ENCODE measurements at regions not wholly inside any gene's neighbourhood (a gene's known extent, or its start where the extent isn't known, plus 50 kb on each side); places are given as distances from the start of the nearest gene placed in this dataset.
A peak's percentile ranks its signal among the peaks of the same experiment; 100 is the strongest.
"Not testable (repeated sequence)": the region's sequence is repeated elsewhere in the genome, so short reads cannot be mapped to it uniquely, and the experiment has no call there.

GRCh38 chr10:11691319-11691755 lies 50.8 kb upstream of the ECHDC3 start:
- no peak overlapping the region for H3K4me3 ChIP-seq (ENCODE audit: low read depth, low read length)
- TF ChIP-seq, protein P1, sequence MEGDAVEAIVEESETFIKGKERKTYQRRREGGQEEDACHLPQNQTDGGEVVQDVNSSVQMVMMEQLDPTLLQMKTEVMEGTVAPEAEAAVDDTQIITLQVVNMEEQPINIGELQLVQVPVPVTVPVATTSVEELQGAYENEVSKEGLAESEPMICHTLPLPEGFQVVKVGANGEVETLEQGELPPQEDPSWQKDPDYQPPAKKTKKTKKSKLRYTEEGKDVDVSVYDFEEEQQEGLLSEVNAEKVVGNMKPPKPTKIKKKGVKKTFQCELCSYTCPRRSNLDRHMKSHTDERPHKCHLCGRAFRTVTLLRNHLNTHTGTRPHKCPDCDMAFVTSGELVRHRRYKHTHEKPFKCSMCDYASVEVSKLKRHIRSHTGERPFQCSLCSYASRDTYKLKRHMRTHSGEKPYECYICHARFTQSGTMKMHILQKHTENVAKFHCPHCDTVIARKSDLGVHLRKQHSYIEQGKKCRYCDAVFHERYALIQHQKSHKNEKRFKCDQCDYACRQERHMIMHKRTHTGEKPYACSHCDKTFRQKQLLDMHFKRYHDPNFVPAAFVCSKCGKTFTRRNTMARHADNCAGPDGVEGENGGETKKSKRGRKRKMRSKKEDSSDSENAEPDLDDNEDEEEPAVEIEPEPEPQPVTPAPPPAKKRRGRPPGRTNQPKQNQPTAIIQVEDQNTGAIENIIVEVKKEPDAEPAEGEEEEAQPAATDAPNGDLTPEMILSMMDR (IDR thresholded peaks at IDR 0.05; ENCODE audit: borderline replicate concordance, insufficient read depth, low read depth, low read length) = no peak

GRCh38 chr10:11689945-11690736 lies 52.0 kb upstream of the ECHDC3 start:
- TF ChIP-seq, protein P1 (IDR thresholded peaks at IDR 0.05; ENCODE audit: borderline replicate concordance, insufficient read depth, low read depth, low read length) = no peak
- H3K4me3 ChIP-seq (ENCODE audit: low read depth, low read length) = no peak overlapping the region

- H3K4me3 ChIP-seq (ENCODE audit: low read depth, low read length) = not testable (repeated sequence)
Observed at GRCh38 chr10:11688448-11688795, 53.8 kb upstream of the ECHDC3 start.

DNA sequence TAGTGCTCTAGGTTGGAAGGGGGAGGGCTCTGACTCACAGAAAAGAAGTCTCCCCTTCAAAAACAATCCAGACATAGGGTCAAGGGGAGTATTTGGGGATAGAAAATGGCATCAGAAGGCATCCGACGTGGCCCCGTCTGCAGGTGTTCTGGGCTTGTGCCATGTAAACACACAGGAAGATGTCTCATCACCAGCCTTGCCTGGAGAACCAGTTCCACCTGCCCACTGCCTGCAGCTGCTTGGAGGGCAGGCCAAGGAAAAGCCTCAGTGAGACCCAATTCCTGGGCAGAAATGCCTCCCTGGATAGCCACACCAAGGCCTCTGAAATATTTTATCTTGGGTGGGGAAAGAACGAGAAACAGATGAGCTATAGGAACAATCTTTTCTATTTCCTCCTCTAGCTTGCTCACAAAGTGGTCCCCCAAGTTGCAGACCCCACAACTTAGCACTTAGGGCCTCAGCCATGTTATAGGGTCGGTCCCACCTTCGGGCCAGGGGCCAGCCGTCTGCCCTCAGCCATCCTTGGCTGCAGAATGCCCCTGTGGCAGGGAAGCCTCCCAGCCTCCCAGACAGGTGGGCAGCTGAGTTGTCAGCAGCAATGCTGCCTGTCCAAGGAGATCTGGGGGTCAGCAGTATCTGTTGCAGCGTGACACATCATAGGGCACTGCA lies 54.3 kb upstream of the ECHDC3 start:
- no peak overlapping the region for H3K4me3 ChIP-seq (ENCODE audit: low read depth, low read length)
- TF ChIP-seq, protein P1 (IDR thresholded peaks at IDR 0.05; ENCODE audit: borderline replicate concordance, insufficient read depth, low read depth, low read length) = no peak

GRCh38 chr10:11687357-11687771 lies 54.8 kb upstream of the ECHDC3 start:
- no peak overlapping the region for H3K4me3 ChIP-seq (ENCODE audit: low read depth, low read length)
- TF ChIP-seq, protein P1 (IDR thresholded peaks at IDR 0.05; ENCODE audit: borderline replicate concordance, insufficient read depth, low read depth, low read length) = no peak

- TF ChIP-seq, protein P1 (IDR thresholded peaks at IDR 0.05; ENCODE audit: borderline replicate concordance, insufficient read depth, low read depth, low read length) = no peak
- no peak overlapping the region for H3K4me3 ChIP-seq (ENCODE audit: low read depth, low read length)
Observed at GRCh38 chr10:11685787-11686218, 56.4 kb upstream of the ECHDC3 start.

DNA sequence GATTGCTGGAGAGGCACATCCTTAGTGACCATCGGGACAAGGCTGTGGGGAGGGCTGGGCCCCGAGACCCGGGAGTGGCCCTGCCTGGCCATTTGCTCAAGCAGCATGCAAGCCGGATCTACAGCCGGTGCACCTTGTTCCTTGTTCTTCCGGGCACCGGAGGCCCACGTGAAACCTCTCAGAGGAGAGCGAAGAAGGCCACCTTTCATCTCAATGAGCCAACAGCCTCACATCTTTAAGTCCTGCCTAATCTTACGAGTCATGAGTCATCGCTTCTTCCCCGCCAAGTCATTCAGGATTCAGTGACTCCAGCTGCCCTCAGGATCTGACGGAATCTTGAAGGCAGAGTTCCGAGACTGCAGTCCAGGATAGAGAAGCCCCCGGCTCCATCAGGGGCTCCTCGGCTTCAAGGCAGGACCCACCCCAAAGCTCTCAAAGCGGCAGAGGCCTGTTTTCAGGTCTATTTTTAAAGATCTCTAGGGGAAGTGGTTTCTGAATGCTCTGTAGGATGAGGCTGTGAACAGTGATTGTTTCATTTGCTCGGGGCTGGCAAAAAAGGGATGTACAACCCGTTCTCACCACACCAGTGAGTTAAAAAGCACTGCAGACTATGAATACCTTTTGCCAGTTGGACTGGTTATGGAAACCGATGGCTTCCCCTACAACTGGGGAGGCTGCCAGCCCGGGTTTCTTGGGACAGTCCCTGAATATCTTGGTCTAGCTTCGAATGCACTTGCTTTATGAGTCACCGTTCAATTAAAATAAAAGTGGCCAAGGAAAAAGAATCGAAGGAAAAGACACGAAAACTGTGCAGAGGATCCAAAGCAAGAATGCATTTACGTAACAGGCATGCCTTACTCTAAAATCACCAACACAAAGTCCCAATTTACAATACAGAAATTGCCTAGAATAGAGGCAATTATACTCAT lies 57.2 kb upstream of the ECHDC3 start:
- TF ChIP-seq, protein P1 (IDR thresholded peaks at IDR 0.05; ENCODE audit: borderline replicate concordance, insufficient read depth, low read depth, low read length) = no peak
- peak overlapping the region; percentile 44 for H3K4me3 ChIP-seq (ENCODE audit: low read depth, low read length)

- H3K4me3 ChIP-seq (ENCODE audit: low read depth, low read length) = peak overlapping the region; percentile 36
Observed at GRCh38 chr10:11684341-11684716, 57.9 kb upstream of the ECHDC3 start.
